GM19035 (cell line): ENCODE measurements at regions not wholly inside any gene's neighbourhood (a gene's known extent, or its start where the extent isn't known, plus 50 kb on each side); places are given as distances from the start of the nearest gene placed in this dataset.

ENCODE experiments used
- ATAC-seq: cut with Tn5 transposase; IDR thresholded peaks from one replicate; pipeline ENCODE4 v1.9.1; 2021; ENCODE audit not compliant: unreplicated experiment

DNA sequence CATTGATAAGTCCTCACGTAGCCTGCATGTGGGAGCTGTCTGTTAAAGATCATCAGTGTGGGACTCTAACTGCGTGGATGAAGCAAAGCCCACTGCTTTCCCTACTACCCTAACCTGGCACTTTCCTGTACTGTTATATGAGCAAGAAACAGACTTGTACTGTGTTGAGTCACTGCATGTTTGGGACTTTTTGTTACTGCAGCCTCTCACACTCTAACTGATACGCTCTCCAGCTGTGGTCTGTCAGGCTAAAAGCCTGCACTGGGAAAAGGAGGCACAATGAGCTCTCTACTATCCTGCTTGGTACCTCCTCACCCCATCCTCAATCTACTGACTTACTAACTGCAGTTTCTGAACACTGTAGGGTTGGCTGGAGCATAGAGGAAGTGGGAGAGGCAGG is 93.7 kb upstream of the PLET1 start:
- no peak for ATAC-seq

DNA sequence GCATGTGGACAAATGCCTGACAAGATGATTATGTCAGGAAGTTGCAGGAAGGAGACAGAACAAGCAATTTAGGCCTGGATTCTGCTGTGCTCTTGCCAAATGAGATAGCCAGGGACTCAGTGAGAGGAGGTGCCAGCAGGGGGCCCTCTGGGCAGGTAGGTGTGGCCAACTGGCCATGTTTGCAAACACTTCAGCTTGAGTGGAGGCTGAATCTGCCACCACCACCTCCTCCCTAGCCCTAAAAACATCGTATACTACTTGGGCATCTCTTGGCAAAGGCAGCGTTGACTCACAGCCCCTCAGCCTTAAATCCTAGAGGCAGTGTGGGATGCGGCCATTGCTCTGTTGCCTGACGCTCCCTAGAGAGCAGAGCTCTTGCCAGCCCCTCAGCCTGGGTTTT is 95.1 kb upstream of the PLET1 start:
- no peak for ATAC-seq

DNA sequence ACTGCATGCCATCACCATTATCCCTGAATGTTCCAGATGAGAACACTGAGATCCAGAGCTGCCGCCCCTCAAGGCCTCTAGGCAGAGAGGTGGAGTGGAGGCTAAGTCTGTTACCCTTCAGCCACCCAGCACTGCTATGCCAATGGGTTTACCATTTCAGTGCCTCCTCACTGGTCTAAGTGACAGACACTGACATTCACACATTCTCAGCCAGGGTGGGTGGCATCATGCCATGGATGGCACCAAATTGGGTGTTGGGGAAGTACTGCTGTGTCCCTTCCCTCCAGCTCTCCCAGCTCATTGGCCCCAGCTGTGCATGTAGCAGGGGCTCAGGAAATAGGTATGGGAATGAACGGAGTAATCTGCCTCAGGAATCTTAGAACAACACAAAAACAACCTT is 96.8 kb upstream of the PLET1 start:
- ATAC-seq, result no peak

GRCh38 chr11:112361396-112361795 is 100.7 kb upstream of the PLET1 start:
- ATAC-seq, result no peak

- no peak for ATAC-seq
Observed at GRCh38 chr11:112363527-112363926, 102.9 kb upstream of the PLET1 start.

GRCh38 chr11:112364962-112365481 is 104.4 kb upstream of the PLET1 start:
- ATAC-seq, result no peak

DNA sequence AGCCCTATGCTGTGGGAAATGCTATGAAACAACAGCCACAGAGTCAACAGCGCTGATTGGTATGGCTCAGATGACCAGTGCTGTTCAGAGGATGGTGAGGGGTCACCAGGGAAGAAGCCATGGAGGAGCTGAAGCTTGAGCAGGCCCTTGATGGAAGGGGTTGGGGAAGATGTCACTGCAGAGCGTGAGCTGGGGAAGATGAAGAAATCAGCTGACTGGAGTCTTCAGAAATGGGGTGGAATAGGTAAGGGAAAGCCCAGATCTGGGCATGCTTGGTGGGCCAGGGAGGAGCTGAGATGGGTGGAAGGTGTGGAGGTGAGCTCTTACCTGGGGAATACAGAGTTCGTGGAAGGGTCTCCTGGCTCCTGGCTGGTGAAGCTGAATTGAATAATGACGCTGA is 105.4 kb upstream of the PLET1 start:
- ATAC-seq, result no peak

- no peak for ATAC-seq
Observed at GRCh38 chr11:112366777-112367176, 106.1 kb upstream of the PLET1 start.

DNA sequence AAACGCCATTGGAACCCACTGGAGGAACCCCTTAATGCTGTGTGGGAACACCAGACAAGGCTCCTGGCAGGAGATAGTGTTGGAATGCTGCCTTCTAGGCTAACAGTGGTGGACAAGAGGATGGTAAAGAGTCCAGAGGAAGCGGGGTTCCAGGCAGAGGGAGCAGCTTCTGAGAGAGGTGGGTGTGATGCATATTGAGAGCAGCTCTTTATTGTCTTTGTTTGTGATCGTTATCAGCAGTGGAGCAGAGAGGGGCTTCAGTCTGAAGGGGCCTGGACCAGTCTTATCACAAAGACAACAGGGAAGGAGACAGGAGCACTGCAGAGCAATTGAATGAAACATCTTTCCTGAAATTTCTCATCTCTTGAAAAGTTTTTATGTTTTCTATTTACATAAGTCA is 106.8 kb upstream of the PLET1 start:
- no peak for ATAC-seq

DNA sequence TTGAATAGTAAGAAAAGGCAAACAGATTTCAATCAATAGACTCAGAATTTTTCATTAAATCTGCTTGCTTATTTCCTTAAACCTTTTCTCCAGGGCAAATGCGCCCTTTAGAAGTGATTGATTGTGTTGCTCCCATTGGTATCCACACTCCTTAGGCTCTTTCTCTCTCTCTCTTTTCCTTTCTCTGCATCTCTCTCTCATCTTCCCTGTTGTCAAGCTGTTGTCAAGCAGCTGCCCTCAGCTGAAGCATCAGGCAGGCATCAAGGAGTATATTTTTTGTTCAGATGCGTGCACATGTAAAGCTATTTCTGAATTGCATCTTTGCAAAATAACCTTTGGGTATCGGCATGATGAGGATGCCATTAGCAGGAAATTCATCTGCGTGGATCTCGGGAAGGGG is 107.2 kb upstream of the PLET1 start:
- ATAC-seq, result no peak

- ATAC-seq, result no peak
Observed at GRCh38 chr11:112368381-112368780, 107.7 kb upstream of the PLET1 start.

DNA sequence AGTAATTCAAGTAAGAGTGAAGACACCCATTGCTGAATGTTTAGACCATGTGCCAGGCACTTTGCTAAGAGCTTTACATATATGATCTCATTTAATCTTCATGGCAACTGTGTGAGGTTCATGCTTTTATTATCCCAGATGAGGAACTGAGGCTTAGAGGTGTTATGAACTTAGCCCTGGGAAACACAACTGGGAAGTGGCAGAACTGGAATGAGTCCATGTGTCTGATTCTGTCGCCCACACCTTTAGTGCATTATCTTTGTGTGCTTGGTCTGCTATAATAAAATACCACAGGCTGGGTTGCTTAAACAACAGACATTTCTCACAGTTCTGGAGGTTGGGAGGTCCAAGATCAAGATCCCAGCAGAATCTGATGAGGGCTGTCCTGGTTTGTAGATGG is 108.7 kb upstream of the PLET1 start:
- no peak for ATAC-seq

DNA sequence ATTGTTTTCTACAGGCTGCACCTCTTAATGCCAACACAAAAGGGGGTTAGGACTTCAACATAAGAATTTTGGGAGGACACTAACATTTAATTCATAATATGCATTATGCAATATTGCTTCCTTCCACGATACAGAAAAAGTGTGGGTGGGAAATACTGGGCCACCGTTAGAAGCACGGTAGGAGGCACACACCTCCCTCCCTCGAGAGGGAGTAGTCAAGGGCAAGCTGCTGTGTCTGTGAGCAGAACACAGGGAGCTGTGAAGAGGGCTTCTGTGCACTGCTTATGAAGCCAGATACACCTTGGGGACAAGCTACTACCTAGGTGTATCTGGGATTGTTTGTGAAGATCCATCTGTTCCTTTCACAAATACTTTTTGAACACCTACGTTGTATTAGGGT is 109.3 kb upstream of the PLET1 start:
- no peak for ATAC-seq

GRCh38 chr11:112374486-112375140 is 114.0 kb upstream of the PLET1 start:
- ATAC-seq, result no peak

DNA sequence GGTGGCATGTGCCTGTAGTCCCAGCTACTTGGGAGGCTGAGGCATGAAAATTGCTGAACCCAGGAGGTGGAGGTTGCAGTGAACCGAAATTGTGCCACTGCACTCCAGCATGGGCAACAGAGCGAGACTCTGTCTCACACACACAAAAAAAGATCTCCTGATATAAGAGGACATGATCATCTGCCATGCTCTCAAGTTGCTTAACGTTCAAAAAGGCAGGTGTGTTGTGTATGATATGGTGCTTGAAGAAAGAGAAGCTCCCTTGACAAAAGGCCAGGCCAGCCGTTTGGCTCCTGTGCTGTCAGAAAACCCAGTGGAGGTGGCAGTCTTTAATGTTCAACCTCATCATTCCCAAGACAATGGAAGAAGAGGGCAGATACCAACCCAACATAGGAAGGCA is 117.3 kb upstream of the PLET1 start:
- no peak for ATAC-seq

- no peak for ATAC-seq
Observed at GRCh38 chr11:112380464-112380863, 119.8 kb upstream of the PLET1 start.

GRCh38 chr11:112381578-112381977 is 120.9 kb upstream of the PLET1 start:
- ATAC-seq, result no peak

DNA sequence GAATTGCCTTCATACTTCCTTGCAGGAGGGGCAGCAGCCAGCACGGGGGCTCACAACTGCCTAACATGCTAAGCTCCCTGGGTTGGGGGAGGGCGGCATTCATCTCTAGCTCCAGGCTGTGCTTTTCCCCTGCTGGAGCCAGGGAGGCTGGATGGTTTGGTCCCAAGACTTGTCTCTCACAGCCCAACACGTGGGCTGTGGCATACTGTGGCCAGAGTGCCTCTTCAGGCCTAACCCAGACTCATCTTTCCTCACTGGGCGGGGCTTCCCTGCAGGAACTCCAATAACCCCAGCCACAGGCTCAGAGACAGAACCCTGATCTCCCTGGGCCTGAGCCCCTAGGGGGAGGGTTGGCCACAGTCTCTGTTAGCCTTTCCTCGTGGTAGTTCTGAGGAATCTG is 121.9 kb upstream of the PLET1 start:
- ATAC-seq, result no peak

DNA sequence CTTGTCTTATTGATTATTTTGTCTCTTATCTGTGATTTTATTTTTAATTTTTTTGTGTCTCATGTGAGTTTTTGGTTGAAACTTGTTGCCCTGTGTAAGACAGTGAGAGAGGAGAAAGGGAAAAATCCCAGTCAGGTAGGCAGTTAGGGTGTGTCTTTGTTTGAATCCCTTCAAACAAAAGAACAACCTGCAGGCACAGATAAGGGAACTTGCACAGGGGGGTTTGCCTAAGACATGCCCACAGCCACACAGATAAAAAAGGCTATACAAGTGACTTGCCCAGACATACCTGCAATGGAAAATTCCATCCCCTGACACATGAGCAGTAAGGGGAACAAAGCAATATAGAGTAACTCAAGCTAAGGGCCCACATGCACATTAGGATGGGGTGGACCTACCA is 127.8 kb upstream of the PLET1 start:
- ATAC-seq, result no peak

DNA sequence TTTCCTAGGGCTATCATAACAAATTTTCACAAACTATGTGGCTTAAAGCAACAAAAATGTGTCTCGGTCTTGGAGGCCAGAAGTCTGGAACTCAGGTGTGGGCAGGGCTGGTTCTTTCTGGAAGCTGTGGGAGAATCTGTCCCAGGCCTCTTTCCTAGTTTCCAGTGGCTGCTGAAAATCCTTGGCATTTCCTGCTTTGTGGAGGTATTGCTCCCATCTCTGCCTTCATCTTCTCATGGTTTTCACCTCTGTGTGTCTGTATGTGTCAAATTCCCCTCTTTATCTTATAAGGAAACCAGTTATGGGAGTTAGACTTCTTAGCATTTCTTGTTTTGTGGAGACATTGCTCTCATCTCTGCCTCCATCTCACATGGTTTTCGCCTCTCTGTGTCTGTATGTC is 130.4 kb upstream of the PLET1 start:
- ATAC-seq, result no peak

- no peak for ATAC-seq
Observed at GRCh38 chr11:112392904-112393303, 132.2 kb upstream of the PLET1 start.

DNA sequence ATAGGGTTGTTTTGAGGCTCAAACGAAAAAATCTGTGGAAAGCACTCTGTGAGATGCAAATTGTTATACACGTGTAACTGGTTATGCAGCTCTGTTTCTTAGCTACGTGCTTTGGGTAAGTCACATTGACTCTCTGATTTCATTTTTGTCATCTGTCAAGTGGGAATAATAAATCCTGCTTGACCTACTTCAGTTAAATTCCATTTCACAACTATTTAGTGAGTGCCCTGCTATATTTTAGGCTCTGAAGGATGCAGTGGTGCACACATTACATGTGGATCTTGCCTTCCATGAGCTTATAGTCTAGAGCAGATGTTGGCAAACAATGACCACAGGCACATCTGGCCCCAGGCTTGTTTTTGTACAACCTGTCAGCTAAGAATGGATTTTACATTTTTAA is 133.6 kb upstream of the PLET1 start:
- no peak for ATAC-seq

GRCh38 chr11:112396076-112396475 is 135.4 kb upstream of the PLET1 start:
- ATAC-seq, result no peak
